H9 (cell line): ENCODE measurements at regions not wholly inside any gene's neighbourhood (a gene's known extent, or its start where the extent isn't known, plus 50 kb on each side); places are given as distances from the start of the nearest gene placed in this dataset.

Source experiments
- DNase-seq: peaks from one replicate; pipeline ENCODE4 v3.0.0-alpha.2; 2017
- H2AFZ ChIP-seq: one replicate; pipeline ENCODE4 v1.6.1; 2013; ENCODE audit warnings: mild to moderate bottlenecking, low read length, control low read depth, moderate library complexity
- H2AK5ac ChIP-seq: 2 replicates; pipeline ENCODE4 v1.6.1; 2013; ENCODE audit warnings: low read length, control low read depth, mixed read lengths; ENCODE audit not compliant: insufficient read length
- H2BK120ac ChIP-seq: one replicate; pipeline ENCODE4 v1.6.1; 2013; ENCODE audit warnings: low read depth, mild to moderate bottlenecking, low read length, control low read depth, inconsistent platforms; ENCODE audit not compliant: poor library complexity, severe bottlenecking
- H2BK12ac ChIP-seq: 2 replicates; pipeline ENCODE4 v1.6.1; 2013; ENCODE audit warnings: low read length, control low read depth, mixed read lengths, low read depth; ENCODE audit not compliant: insufficient read length
- H2BK15ac ChIP-seq: 2 replicates; pipeline ENCODE4 v1.6.1; 2013; ENCODE audit warnings: low read depth, low read length, control low read depth
- H2BK20ac ChIP-seq: one replicate; pipeline ENCODE4 v1.6.1; 2013; ENCODE audit warnings: low read depth, mild to moderate bottlenecking, low read length, control low read depth, inconsistent platforms; ENCODE audit not compliant: poor library complexity, severe bottlenecking
- H2BK5ac ChIP-seq: 2 replicates; pipeline ENCODE4 v1.6.1; 2013; ENCODE audit warnings: low read length, control low read depth, mixed read lengths; ENCODE audit not compliant: insufficient read length
- H3K14ac ChIP-seq: 2 replicates; pipeline ENCODE4 v1.6.1; 2013; ENCODE audit warnings: low read length, control low read depth; ENCODE audit not compliant: insufficient read depth
- H3K18ac ChIP-seq: 2 replicates; pipeline ENCODE4 v1.6.1; 2013; ENCODE audit warnings: low read depth, mild to moderate bottlenecking, mixed read lengths, low read length, control low read depth; ENCODE audit not compliant: insufficient read length
- H3K23ac ChIP-seq: 2 replicates; pipeline ENCODE4 v1.6.1; 2013; ENCODE audit warnings: low read length, control low read depth, mixed read lengths, low read depth; ENCODE audit not compliant: insufficient read length
- H3K23me2 ChIP-seq: 2 replicates; pipeline ENCODE4 v1.6.1; 2013; ENCODE audit warnings: low read depth, mild to moderate bottlenecking, mixed read lengths, low read length, control low read depth; ENCODE audit not compliant: insufficient read length, poor library complexity, severe bottlenecking
- H3K27ac ChIP-seq: 2 replicates; pipeline ENCODE4 v1.5.1; 2013; ENCODE audit warnings: low read length, control low read depth, mixed read lengths, low read depth; ENCODE audit not compliant: insufficient read length
- H3K27me3 ChIP-seq: 2 replicates; pipeline ENCODE4 v1.6.1; 2013; ENCODE audit warnings: low read length, control low read depth, inconsistent platforms; ENCODE audit not compliant: insufficient read depth
- H3K4ac ChIP-seq: 2 replicates; pipeline ENCODE4 v1.6.1; 2013; ENCODE audit warnings: low read depth, mild to moderate bottlenecking, control low read depth, inconsistent platforms, low read length, moderate library complexity
- H3K4me1 ChIP-seq: 2 replicates; pipeline ENCODE4 v1.6.1; 2013; ENCODE audit warnings: low read length, control low read depth, inconsistent platforms; ENCODE audit not compliant: insufficient read depth
- H3K4me2 ChIP-seq: 2 replicates; pipeline ENCODE4 v1.6.1; 2013; ENCODE audit warnings: low read length, control low read depth, mixed read lengths; ENCODE audit not compliant: insufficient read length, insufficient read depth
- H3K56ac ChIP-seq: 2 replicates; pipeline ENCODE4 v1.6.1; 2013; ENCODE audit warnings: low read depth, mild to moderate bottlenecking, mixed read lengths, low read length, control low read depth; ENCODE audit not compliant: insufficient read length
- H3K79me1 ChIP-seq: 2 replicates; pipeline ENCODE4 v1.6.1; 2013; ENCODE audit warnings: low read depth, mild to moderate bottlenecking, moderate library complexity, low read length, control low read depth, inconsistent platforms; ENCODE audit not compliant: insufficient read depth, poor library complexity, severe bottlenecking
- H3K79me2 ChIP-seq: 2 replicates; pipeline ENCODE4 v1.6.1; 2013; ENCODE audit warnings: low read length, control low read depth, inconsistent platforms; ENCODE audit not compliant: insufficient read depth
- H3K9ac ChIP-seq: 2 replicates; pipeline ENCODE4 v1.6.1; 2013; ENCODE audit warnings: low read length, control low read depth, mixed read lengths; ENCODE audit not compliant: insufficient read length; ENCODE audit errors: extremely low read depth
- H3K9me3 ChIP-seq: one replicate; pipeline ENCODE4 v1.6.1; 2013; ENCODE audit warnings: low read depth, low read length, inconsistent platforms; ENCODE audit not compliant: control insufficient read depth
- H3T11ph ChIP-seq: one replicate; pipeline ENCODE4 v1.6.1; 2013; ENCODE audit warnings: mild to moderate bottlenecking, low read length, control low read depth, inconsistent platforms
- H4K20me1 ChIP-seq: one replicate; pipeline ENCODE4 v1.6.1; 2013; ENCODE audit not compliant: control insufficient read depth, insufficient read length, insufficient read depth
- H4K5ac ChIP-seq: 2 replicates; pipeline ENCODE4 v1.6.1; 2013; ENCODE audit warnings: low read depth, mild to moderate bottlenecking, mixed read lengths, low read length, control low read depth; ENCODE audit not compliant: insufficient read length
- H4K8ac ChIP-seq: replicated peaks from 2 replicates; pipeline ENCODE4 v1.6.1; 2013; ENCODE audit warnings: low read length, control low read depth, mixed read lengths, low read depth; ENCODE audit not compliant: insufficient read length
- H4K91ac ChIP-seq: 2 replicates; pipeline ENCODE4 v1.6.1; 2013; ENCODE audit warnings: low read depth, mild to moderate bottlenecking, moderate library complexity, mixed read lengths, low read length, control low read depth; ENCODE audit not compliant: insufficient read length
- H3K27ac Mint-ChIP-seq, 3 experiments: 2 replicates in 2 of 3; 3 replicates in 1 of 3; pipeline ENCODE4 v1.8.0; 2020 to 2021; ENCODE audit warnings: mixed read lengths in 3 of 3, mild to moderate bottlenecking in 1 of 3, moderate library complexity in 1 of 3
- H3K27me3 Mint-ChIP-seq: 2 replicates; pipeline ENCODE4 v1.8.0; 2021; ENCODE audit warnings: low read depth, mild to moderate bottlenecking, moderate library complexity, mixed read lengths
- H3K36me3 Mint-ChIP-seq, 3 experiments: 2 replicates in 2 of 3; 3 replicates in 1 of 3; pipeline ENCODE4 v1.8.0; 2020 to 2021; ENCODE audit warnings: low read depth in 3 of 3, mixed read lengths in 3 of 3; ENCODE audit not compliant: insufficient read depth in 1 of 3
- H3K4me1 Mint-ChIP-seq, 2 experiments: 2 replicates each; pipeline ENCODE4 v1.8.0; 2020; ENCODE audit warnings: mixed read lengths in 2 of 2
- H3K4me3 Mint-ChIP-seq, 2 experiments: 2 replicates in 1 of 2; 3 replicates in 1 of 2; pipeline ENCODE4 v1.8.0; 2020 to 2021; ENCODE audit warnings: mild to moderate bottlenecking in 2 of 2, mixed read lengths in 2 of 2, moderate library complexity in 1 of 2
- H3K9me3 Mint-ChIP-seq, 2 experiments: 2 replicates in 1 of 2; 3 replicates in 1 of 2; pipeline ENCODE4 v1.8.0; 2020; ENCODE audit warnings: mild to moderate bottlenecking in 2 of 2, mixed read lengths in 2 of 2, moderate library complexity in 1 of 2
- CTCF ChIP-seq: fragments of 200-600 bp; sonication (generic); conservative IDR thresholded peaks from 3 replicates; pipeline ENCODE4 v1.8.0; 2021; ENCODE audit warnings: antibody characterized with exemption, mild to moderate bottlenecking
- WGBS: extraction: QIAGEN DNeasy Blood & Tissue Kit; methylation state at CpG from one replicate; pipeline ENCODE4 v1.1.7; 2013; ENCODE audit warnings: missing lambda C conversion rate, low lambda C conversion rate, mixed read lengths; ENCODE audit not compliant: insufficient read length; ENCODE audit errors: extremely low coverage; 5-methylcytosine and 5-hydroxymethylcytosine counted together

GRCh38 chr2:58357521-58357920 is 116.4 kb upstream of the FANCL start:
- H3K9me3 ChIP-seq = no peaks in the 10 kb centered on the region
- no peak overlapping the region for H3K23ac ChIP-seq
- Mint-ChIP-seq H3K4me1 (peaks cover 18 to 28% of the 10 kb centered on the region in 2 experiments), H3K4me3 (no peak overlapping the region), H3K27me3 (no peaks in the 10 kb centered on the region), H3K27ac (peak overlapping the region in 2 of 3 experiments; percentile 20 to 37; a peak in 5 of 7 replicates), H3K9me3 (no peaks in the 10 kb centered on the region), H3K36me3 (no peaks in the 10 kb centered on the region)
- H2AK5ac ChIP-seq = no peak overlapping the region
- H3K27ac ChIP-seq = peak overlapping the region; percentile 25
- no peak overlapping the region for H2AFZ ChIP-seq
- H4K8ac ChIP-seq = no peak overlapping the region
- no peak overlapping the region for H3K56ac ChIP-seq
- no CpG with 5 or more reads among the region's 2 CpGs for WGBS
- no peak overlapping the region for H2BK20ac ChIP-seq
- no peak overlapping the region for H3K4ac ChIP-seq
- no peak overlapping the region for H2BK15ac ChIP-seq
- H3K27me3 ChIP-seq = no peaks in the 10 kb centered on the region
- no peak overlapping the region for H2BK5ac ChIP-seq
- H3K14ac ChIP-seq = no peak overlapping the region
- no peak overlapping the region for H4K5ac ChIP-seq
- no peak for DNase-seq
- no peak overlapping the region for H3K9ac ChIP-seq
- H3K18ac ChIP-seq = no peak overlapping the region
- no peak overlapping the region for H3T11ph ChIP-seq
- H4K20me1 ChIP-seq = no peaks in the 10 kb centered on the region
- H2BK12ac ChIP-seq = no peak overlapping the region
- H3K79me2 ChIP-seq = no peaks in the 10 kb centered on the region
- H3K79me1 ChIP-seq = no peaks in the 10 kb centered on the region
- no peak overlapping the region for H2BK120ac ChIP-seq
- H3K4me2 ChIP-seq = no peak overlapping the region
- H4K91ac ChIP-seq = no peak overlapping the region
- H3K4me1 ChIP-seq = no peaks in the 10 kb centered on the region; the same call in 1 of the 2 replicates
- no peaks in the 10 kb centered on the region for H3K23me2 ChIP-seq
- no peak for TF ChIP-seq CTCF
